Activated CD8-positive, alpha-beta T cell treated with anti-CD3 and anti-CD28 coated beads for 36 hours (primary cell): ENCODE measurements at regions not wholly inside any gene's neighbourhood (a gene's known extent, or its start where the extent isn't known, plus 50 kb on each side); places are given as distances from the start of the nearest gene placed in this dataset.

Source experiments
- ATAC-seq: fragments of 200-7000 bp; cut with Tn5 transposase; one replicate; pipeline ENCODE4 v1.10.0; 2021; ENCODE audit warnings: mild to moderate bottlenecking, moderate library complexity
- CTCF ChIA-PET: fragments of 350-600 bp; sonication (Branson Sonifier 250); formaldehyde crosslinking; loops from one replicate; lab custom pipeline; 2021; ENCODE audit warnings: antibody characterized with exemption; lab: Charles Lee
- POLR2A ChIA-PET: fragments of 350-600 bp; sonication (Branson Sonifier 250); formaldehyde crosslinking; loops from one replicate; lab custom pipeline; 2021; ENCODE audit warnings: antibody characterized with exemption; lab: Charles Lee
- DNase-seq: peaks from one replicate; pipeline ENCODE4 v3.0.0-alpha.2; 2020
- H3K27ac Mint-ChIP-seq: one replicate; pipeline ENCODE4 v1.8.0; 2021; ENCODE audit warnings: mild to moderate bottlenecking, mixed read lengths
- H3K27me3 Mint-ChIP-seq: one replicate; pipeline ENCODE4 v1.8.0; 2021; ENCODE audit warnings: mixed read lengths
- H3K36me3 Mint-ChIP-seq: one replicate; pipeline ENCODE4 v1.8.0; 2021; ENCODE audit warnings: low read depth, mixed read lengths
- H3K4me1 Mint-ChIP-seq: one replicate; pipeline ENCODE4 v1.8.0; 2021; ENCODE audit warnings: low read depth, mixed read lengths
- H3K4me3 Mint-ChIP-seq: one replicate; pipeline ENCODE4 v1.8.0; 2021; ENCODE audit warnings: mild to moderate bottlenecking, moderate library complexity, mixed read lengths
- H3K9me3 Mint-ChIP-seq: one replicate; pipeline ENCODE4 v1.8.0; 2021; ENCODE audit warnings: mixed read lengths
- intact Hi-C: fragments of 100-400 bp; cut with micrococcal nuclease; formaldehyde crosslinking; loops from one replicate; pipeline ENCODE4 v1.10.0; 2022
- TF ChIP-seq, protein P1 (sequence below): fragments of 200-600 bp; IDR thresholded peaks from one replicate; pipeline ENCODE4 v1.8.0; 2022; ENCODE audit warnings: antibody characterized with exemption, mild to moderate bottlenecking

DNA sequence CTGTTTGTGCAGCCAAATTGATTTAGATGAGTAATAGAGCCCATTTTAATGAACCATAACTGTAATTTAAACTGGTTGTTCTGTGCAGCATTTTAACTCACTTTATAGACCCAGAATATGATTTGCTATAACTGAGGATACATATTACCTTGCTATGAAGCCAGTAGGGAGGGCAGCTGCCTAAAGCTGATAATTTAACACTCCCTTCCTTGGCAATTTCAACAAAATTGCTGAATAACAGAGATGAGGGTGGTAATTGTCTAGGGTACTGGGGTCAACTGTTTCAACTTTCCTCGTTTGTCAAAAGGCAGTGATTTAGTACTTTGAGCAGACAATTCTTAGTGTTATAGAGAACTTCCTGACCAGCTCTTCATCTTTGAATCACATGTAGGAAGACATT, 304.9 kb upstream of the POU1F1 start:
- Mint-ChIP-seq H3K27me3 (no peaks in the 10 kb centered on the region), H3K27ac (no peak overlapping the region), H3K4me1 (no peaks in the 10 kb centered on the region), H3K4me3 (no peak overlapping the region), H3K36me3 (no peaks in the 10 kb centered on the region), H3K9me3 (no peaks in the 10 kb centered on the region)
- TF ChIP-seq, protein P1, sequence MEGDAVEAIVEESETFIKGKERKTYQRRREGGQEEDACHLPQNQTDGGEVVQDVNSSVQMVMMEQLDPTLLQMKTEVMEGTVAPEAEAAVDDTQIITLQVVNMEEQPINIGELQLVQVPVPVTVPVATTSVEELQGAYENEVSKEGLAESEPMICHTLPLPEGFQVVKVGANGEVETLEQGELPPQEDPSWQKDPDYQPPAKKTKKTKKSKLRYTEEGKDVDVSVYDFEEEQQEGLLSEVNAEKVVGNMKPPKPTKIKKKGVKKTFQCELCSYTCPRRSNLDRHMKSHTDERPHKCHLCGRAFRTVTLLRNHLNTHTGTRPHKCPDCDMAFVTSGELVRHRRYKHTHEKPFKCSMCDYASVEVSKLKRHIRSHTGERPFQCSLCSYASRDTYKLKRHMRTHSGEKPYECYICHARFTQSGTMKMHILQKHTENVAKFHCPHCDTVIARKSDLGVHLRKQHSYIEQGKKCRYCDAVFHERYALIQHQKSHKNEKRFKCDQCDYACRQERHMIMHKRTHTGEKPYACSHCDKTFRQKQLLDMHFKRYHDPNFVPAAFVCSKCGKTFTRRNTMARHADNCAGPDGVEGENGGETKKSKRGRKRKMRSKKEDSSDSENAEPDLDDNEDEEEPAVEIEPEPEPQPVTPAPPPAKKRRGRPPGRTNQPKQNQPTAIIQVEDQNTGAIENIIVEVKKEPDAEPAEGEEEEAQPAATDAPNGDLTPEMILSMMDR = no peak
- POLR2A ChIA-PET = no interaction called here
- no peak for ATAC-seq
- no peak for DNase-seq
- intact Hi-C loops = no loop called here
- CTCF ChIA-PET = no interaction called here

DNA sequence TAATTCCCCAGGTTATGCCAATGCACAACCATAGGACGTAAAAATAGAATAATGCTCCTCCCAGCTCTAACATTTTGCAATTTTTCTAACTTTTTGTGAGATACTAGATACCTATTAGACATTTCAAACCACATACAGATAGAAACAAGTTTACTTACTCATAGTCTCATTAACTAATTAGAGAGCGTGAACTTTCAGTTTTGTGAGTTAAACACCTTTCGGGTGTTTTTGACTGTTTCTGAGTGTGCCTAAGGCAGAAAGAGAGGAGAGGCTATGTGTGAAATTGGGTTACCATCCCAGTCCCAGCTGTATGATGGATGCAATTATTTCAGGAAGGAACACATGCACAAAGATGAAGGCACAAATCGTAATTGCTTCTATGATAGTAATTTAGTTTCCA, 300.4 kb upstream of the POU1F1 start:
- DNase-seq = no peak
- CTCF ChIA-PET = no interaction called here
- TF ChIP-seq, protein P1 = no peak
- Mint-ChIP-seq H3K36me3 (no peaks in the 10 kb centered on the region), H3K27ac (no peak overlapping the region), H3K27me3 (no peaks in the 10 kb centered on the region), H3K4me1 (no peaks in the 10 kb centered on the region), H3K9me3 (no peaks in the 10 kb centered on the region), H3K4me3 (no peak overlapping the region)
- intact Hi-C loops = no loop called here
- ATAC-seq = no peak
- POLR2A ChIA-PET = no interaction called here

DNA sequence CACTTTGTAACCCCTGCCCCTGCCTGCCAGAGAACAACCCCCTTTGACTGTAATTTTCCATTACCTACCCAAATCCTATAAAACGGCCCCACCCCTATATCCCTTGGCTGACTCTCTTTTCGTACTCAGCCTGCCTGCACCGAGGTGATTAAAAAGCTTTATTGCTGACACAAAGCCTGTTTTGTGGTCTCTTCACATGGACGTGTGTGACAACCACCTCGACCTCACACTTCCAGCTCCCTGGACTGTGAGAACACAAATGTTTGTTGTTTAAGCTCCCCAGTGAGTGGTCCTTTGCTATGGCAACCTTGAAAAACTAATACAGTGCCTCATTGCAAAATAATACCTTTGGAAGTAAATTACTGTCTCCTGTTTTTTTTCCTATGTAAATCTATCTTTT, 299.2 kb upstream of the POU1F1 start:
- intact Hi-C loops = no loop called here
- Mint-ChIP-seq H3K4me3 (no peak overlapping the region), H3K9me3 (no peaks in the 10 kb centered on the region), H3K4me1 (no peaks in the 10 kb centered on the region), H3K27me3 (no peaks in the 10 kb centered on the region), H3K36me3 (no peaks in the 10 kb centered on the region), H3K27ac (no peak overlapping the region)
- TF ChIP-seq, protein P1 = no peak
- DNase-seq (no peak), ATAC-seq (no peak)
- POLR2A ChIA-PET = no interaction called here
- CTCF ChIA-PET = no interaction called here

DNA sequence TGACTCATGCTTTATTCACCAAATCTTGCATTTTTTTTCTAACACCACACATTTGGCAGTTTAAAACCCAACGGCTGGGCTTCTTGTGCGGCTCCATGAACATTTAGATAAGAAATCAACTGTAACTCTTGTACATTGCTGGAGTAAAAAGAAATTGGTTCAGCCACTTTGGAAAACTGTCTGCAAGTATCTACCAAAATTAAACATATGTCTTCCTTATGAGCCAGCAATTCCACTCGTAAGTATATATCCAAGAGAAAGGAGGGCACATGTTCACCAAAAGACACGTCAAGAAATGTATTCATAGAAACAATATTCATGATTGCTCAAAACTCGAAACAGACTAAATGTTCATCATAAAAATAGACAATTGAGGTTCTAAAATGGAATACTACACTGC, 291.9 kb upstream of the POU1F1 start:
- ATAC-seq = no peak
- CTCF ChIA-PET = no interaction called here
- H3K4me3 Mint-ChIP-seq = no peak overlapping the region
- H3K9me3 Mint-ChIP-seq = no peaks in the 10 kb centered on the region
- H3K27ac Mint-ChIP-seq = no peak overlapping the region
- POLR2A ChIA-PET = no interaction called here
- H3K4me1 Mint-ChIP-seq = no peaks in the 10 kb centered on the region
- no peaks in the 10 kb centered on the region for H3K27me3 Mint-ChIP-seq
- intact Hi-C loops = no loop called here
- no peaks in the 10 kb centered on the region for H3K36me3 Mint-ChIP-seq
- DNase-seq = no peak
- TF ChIP-seq, protein P1 = no peak

DNA sequence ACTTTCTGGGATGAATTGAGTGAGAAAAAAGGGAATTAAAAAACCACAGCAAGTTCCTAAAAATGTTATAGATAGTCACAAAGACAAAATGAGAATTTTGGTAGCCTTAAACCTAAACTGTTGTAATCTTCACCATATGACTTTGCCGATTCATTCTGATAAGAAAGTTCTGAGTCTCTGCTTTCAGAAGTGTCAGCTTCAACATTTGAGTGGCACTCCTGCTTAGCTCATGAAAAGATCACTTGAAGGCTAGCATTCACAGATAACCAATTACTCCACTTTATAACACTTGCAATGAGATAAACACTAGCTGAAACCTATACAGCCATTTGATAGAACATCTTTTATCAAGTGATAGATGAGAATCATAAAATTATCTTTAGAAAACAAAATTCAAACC, 288.1 kb upstream of the POU1F1 start:
- Mint-ChIP-seq H3K4me1 (no peaks in the 10 kb centered on the region), H3K36me3 (no peaks in the 10 kb centered on the region), H3K27me3 (no peaks in the 10 kb centered on the region), H3K4me3 (no peak overlapping the region), H3K27ac (no peak overlapping the region), H3K9me3 (no peaks in the 10 kb centered on the region)
- no peak for ATAC-seq
- TF ChIP-seq, protein P1 = no peak
- intact Hi-C loops = no loop called here
- DNase-seq = no peak
- CTCF ChIA-PET = no interaction called here
- POLR2A ChIA-PET = no interaction called here
